ENCODE measurements at regions not wholly inside any gene's neighbourhood (a gene's known extent, or its start where the extent isn't known, plus 50 kb on each side); places are given as distances from the start of the nearest gene placed in this dataset.

- no peak for TF ChIP-seq CTCF (IDR thresholded peaks at IDR 0.05; ENCODE audit: insufficient read depth, low read depth, low read length, missing control alignments)
- DNase-seq (ENCODE audit: low read depth), result no peak
- no peak overlapping the region for H3K4me3 ChIP-seq (ENCODE audit: low read depth, low read length)
Measured at GRCh38 chr6:168989421-168989820, 264.2 kb downstream of the THBS2 start.

GRCh38 chr6:168988801-168989200, 264.8 kb downstream of the THBS2 start:
- DNase-seq (ENCODE audit: low read depth), result no peak
- no peak for TF ChIP-seq CTCF (IDR thresholded peaks at IDR 0.05; ENCODE audit: insufficient read depth, low read depth, low read length, missing control alignments)
- no peak overlapping the region for H3K4me3 ChIP-seq (ENCODE audit: low read depth, low read length)

GRCh38 chr6:168988280-168988679, 265.4 kb downstream of the THBS2 start:
- DNase-seq (ENCODE audit: low read depth), result no peak
- H3K4me3 ChIP-seq (ENCODE audit: low read depth, low read length), result no peak overlapping the region
- TF ChIP-seq CTCF (IDR thresholded peaks at IDR 0.05; ENCODE audit: insufficient read depth, low read depth, low read length, missing control alignments), result no peak

GRCh38 chr6:168985705-168986104, 267.9 kb downstream of the THBS2 start:
- no peak overlapping the region for H3K4me3 ChIP-seq (ENCODE audit: low read depth, low read length)
- no peak for DNase-seq (ENCODE audit: low read depth)
- TF ChIP-seq CTCF (IDR thresholded peaks at IDR 0.05; ENCODE audit: insufficient read depth, low read depth, low read length, missing control alignments), result no peak

GRCh38 chr6:168983925-168984324, 269.7 kb downstream of the THBS2 start:
- TF ChIP-seq CTCF (IDR thresholded peaks at IDR 0.05; ENCODE audit: insufficient read depth, low read depth, low read length, missing control alignments), result no peak
- DNase-seq (ENCODE audit: low read depth), result no peak
- H3K4me3 ChIP-seq (ENCODE audit: low read depth, low read length), result no peak overlapping the region

GRCh38 chr6:168981187-168981586, 272.5 kb downstream of the THBS2 start:
- no peak overlapping the region for H3K4me3 ChIP-seq (ENCODE audit: low read depth, low read length)

More at GRCh38 chr6:168981187-168981586, 272.5 kb downstream of the THBS2 start:
- TF ChIP-seq CTCF (IDR thresholded peaks at IDR 0.05; ENCODE audit: insufficient read depth, low read depth, low read length, missing control alignments), result no peak
- DNase-seq (ENCODE audit: low read depth), result no peak
